ENCODE measurements at regions not wholly inside any gene's neighbourhood (a gene's known extent, or its start where the extent isn't known, plus 50 kb on each side); places are given as distances from the start of the nearest gene placed in this dataset.

DNA sequence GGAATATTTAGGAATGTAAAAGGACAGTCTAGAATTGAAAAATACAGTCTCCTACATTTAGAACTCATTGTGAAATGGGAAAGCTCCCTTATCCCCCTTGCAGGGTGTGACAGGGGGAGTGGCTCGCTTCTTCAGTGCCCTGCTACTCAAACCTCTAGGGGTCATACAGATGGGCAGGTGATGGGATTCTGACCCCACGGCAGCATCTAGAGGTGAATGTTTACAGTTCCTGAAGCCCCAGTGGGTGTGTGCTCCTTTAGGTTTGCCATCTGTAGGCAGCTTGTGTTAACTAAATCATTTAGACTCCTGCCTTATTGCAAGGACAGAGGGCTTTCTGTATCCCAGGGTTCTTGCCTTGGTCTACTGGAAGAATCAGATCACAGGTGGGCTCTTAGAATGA lies 271.0 kb upstream of the MPDZ start:
- H3K27ac ChIP-seq = no peak overlapping the region
- no peaks in the 10 kb centered on the region for H3K4me1 ChIP-seq
- TF ChIP-seq POLR2A (IDR thresholded peaks at IDR 0.05) = no peak
- TF ChIP-seq EP300 (IDR thresholded peaks at IDR 0.05) = no peak
- no peak for TF ChIP-seq POLR2AphosphoS5 (IDR thresholded peaks at IDR 0.05)
- TF ChIP-seq, protein P1, sequence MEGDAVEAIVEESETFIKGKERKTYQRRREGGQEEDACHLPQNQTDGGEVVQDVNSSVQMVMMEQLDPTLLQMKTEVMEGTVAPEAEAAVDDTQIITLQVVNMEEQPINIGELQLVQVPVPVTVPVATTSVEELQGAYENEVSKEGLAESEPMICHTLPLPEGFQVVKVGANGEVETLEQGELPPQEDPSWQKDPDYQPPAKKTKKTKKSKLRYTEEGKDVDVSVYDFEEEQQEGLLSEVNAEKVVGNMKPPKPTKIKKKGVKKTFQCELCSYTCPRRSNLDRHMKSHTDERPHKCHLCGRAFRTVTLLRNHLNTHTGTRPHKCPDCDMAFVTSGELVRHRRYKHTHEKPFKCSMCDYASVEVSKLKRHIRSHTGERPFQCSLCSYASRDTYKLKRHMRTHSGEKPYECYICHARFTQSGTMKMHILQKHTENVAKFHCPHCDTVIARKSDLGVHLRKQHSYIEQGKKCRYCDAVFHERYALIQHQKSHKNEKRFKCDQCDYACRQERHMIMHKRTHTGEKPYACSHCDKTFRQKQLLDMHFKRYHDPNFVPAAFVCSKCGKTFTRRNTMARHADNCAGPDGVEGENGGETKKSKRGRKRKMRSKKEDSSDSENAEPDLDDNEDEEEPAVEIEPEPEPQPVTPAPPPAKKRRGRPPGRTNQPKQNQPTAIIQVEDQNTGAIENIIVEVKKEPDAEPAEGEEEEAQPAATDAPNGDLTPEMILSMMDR (IDR thresholded peaks at IDR 0.05) = no peak
- H3K4me3 ChIP-seq = no peak overlapping the region
- H3K27me3 ChIP-seq = no peaks in the 10 kb centered on the region
- H3K36me3 ChIP-seq = no peaks in the 10 kb centered on the region
- WGBS = 79% methylated on average over 2 of the region's 2 CpGs
- DNase-seq (ENCODE audit: low spot score in 2 of 2) = no peak
- H3K9me3 ChIP-seq = no peaks in the 10 kb centered on the region

DNA sequence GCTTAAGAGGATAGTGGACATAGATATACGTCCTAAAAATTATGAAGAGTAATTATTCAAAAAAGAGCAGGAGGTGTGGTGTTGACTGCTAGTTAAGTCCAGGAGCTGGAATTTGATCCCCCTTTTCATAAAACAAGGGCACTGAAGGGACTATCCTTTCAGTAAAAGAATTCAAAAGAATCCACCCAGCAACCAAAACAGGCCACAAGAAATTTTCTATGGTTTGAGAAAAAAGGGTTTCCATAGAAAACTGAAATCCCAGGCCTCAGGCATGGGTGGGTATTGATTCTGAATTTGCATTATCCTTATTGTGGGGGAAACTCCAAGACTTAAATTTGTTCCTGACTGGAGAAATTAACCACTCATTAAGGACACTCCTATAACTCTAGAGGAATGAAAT lies 269.0 kb upstream of the MPDZ start:
- Histone ChIP-seq H3K36me3 (no peaks in the 10 kb centered on the region), H3K4me3 (no peak overlapping the region), H3K27me3 (no peaks in the 10 kb centered on the region), H3K9me3 (no peaks in the 10 kb centered on the region), H3K27ac (no peak overlapping the region), H3K4me1 (no peaks in the 10 kb centered on the region)
- no peak for DNase-seq (ENCODE audit: low spot score in 2 of 2)
- 97% methylated on average over 1 of the region's 1 CpG for WGBS
- TF ChIP-seq POLR2AphosphoS5 (IDR thresholded peaks at IDR 0.05) (no peak), POLR2A (IDR thresholded peaks at IDR 0.05) (no peak), EP300 (IDR thresholded peaks at IDR 0.05) (no peak)
- TF ChIP-seq, protein P1 (IDR thresholded peaks at IDR 0.05) = no peak

DNA sequence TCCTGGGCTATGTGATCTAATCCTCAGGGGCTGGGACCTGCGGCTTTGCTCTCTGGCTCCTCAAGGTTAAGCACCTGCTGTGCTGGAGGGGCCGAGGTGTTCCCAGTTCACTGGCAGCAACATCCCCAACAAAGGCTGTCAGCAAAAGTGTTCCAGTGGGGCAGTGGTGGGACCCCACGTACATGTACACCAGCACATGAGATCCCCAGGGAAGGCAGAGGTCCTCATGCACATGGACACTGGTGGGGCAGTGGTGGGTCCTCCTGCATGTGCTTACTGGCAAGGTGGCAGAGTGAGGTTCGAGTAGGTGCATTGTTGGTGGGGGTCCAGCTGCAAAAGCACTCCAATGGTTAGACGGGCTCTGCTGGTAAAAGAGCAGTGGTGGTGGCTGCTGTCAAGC lies 255.6 kb upstream of the MPDZ start:
- H3K4me1 ChIP-seq = no peaks in the 10 kb centered on the region
- no peak for TF ChIP-seq EP300 (IDR thresholded peaks at IDR 0.05)
- no peak for TF ChIP-seq POLR2A (IDR thresholded peaks at IDR 0.05)
- TF ChIP-seq POLR2AphosphoS5 (IDR thresholded peaks at IDR 0.05) = no peak
- TF ChIP-seq, protein P1 (IDR thresholded peaks at IDR 0.05) = no peak
- no peak for DNase-seq (ENCODE audit: low spot score in 2 of 2)
- no peak overlapping the region for H3K27ac ChIP-seq
- no peaks in the 10 kb centered on the region for H3K36me3 ChIP-seq
- H3K27me3 ChIP-seq = no peaks in the 10 kb centered on the region
- H3K9me3 ChIP-seq = no peaks in the 10 kb centered on the region
- WGBS = 66% methylated on average over 5 of the region's 5 CpGs
- no peak overlapping the region for H3K4me3 ChIP-seq

DNA sequence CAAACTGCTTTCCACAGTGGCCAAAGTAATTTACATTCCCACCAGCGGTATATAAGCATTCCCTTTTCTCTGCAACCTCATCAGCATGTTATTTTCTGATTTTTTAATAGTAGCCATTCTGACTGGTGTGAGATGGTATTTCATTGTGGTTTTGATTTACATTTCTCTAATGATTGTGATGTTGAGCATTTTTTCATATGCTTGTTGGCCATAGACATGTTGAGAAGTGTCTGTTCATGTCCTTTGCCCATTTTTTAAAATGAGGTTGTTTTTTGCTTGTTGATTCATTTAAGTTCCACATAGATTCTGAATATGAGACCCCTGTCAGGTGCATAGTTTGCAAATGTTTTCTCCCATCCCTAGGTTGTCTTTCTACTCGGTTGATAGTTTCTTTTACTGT lies 254.5 kb upstream of the MPDZ start:
- TF ChIP-seq EP300 (IDR thresholded peaks at IDR 0.05) = no peak
- TF ChIP-seq POLR2A (IDR thresholded peaks at IDR 0.05) = no peak
- TF ChIP-seq POLR2AphosphoS5 (IDR thresholded peaks at IDR 0.05) = no peak
- TF ChIP-seq, protein P1 (IDR thresholded peaks at IDR 0.05) = no peak
- H3K27ac ChIP-seq = no peak overlapping the region
- 91% methylated on average over 2 of the region's 2 CpGs for WGBS
- no peak overlapping the region for H3K4me3 ChIP-seq
- H3K36me3 ChIP-seq = no peaks in the 10 kb centered on the region
- no peaks in the 10 kb centered on the region for H3K27me3 ChIP-seq
- no peaks in the 10 kb centered on the region for H3K9me3 ChIP-seq
- no peak for DNase-seq (ENCODE audit: low spot score in 2 of 2)
- peaks cover 4% of the 10 kb centered on the region for H3K4me1 ChIP-seq

DNA sequence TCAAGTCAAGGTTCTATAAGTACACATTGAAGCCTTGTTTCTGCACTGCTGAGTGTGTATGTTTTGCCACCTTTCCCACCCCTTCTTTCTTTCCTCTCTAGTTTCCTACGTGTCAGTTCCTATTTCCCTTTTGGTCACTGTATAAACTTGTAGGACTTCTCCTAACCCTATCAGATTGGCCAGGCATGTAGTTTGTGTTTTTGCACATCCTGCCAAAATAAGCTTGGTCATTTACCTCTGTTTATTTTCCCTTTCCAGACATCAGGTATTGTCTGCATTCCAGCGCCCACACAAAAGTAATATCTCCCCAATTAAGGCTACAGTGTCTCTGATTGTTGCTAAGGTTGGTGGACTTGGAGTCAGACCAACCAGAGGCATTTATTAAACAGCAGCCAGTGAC lies 252.9 kb upstream of the MPDZ start:
- 64% methylated on average over 2 of the region's 2 CpGs for WGBS
- Histone ChIP-seq H3K4me1 (peaks cover 4% of the 10 kb centered on the region), H3K4me3 (no peak overlapping the region), H3K27ac (no peak overlapping the region), H3K36me3 (no peaks in the 10 kb centered on the region), H3K9me3 (no peaks in the 10 kb centered on the region), H3K27me3 (no peaks in the 10 kb centered on the region)
- no peak for TF ChIP-seq POLR2A (IDR thresholded peaks at IDR 0.05)
- TF ChIP-seq, protein P1 (IDR thresholded peaks at IDR 0.05) = no peak
- no peak for TF ChIP-seq EP300 (IDR thresholded peaks at IDR 0.05)
- no peak for TF ChIP-seq POLR2AphosphoS5 (IDR thresholded peaks at IDR 0.05)
- no peak for DNase-seq (ENCODE audit: low spot score in 2 of 2)

All from suprapubic skin (tissue), 4 donors.